Smooth muscle cell (in vitro differentiated cells): ENCODE measurements at regions not wholly inside any gene's neighbourhood (a gene's known extent, or its start where the extent isn't known, plus 50 kb on each side); places are given as distances from the start of the nearest gene placed in this dataset.

ENCODE experiments used
- DNase-seq: peaks from one replicate; lab custom pipeline; 2025; ENCODE audit not compliant: unreplicated experiment; lab: John Stamatoyannopoulos, UW
- H2AFZ ChIP-seq: fragments of 200-600 bp; sonication (generic); 2 replicates; pipeline ENCODE4 v1.6.0; 2016; ENCODE audit warnings: antibody characterized with exemption, low read depth, mild to moderate bottlenecking
- H3F3A ChIP-seq: fragments of 200-600 bp; sonication (generic); 2 replicates; pipeline ENCODE4 v1.6.0; 2017; ENCODE audit warnings: antibody characterized with exemption, low read depth
- H3K27ac ChIP-seq: fragments of 200-600 bp; sonication (generic); 2 replicates; pipeline ENCODE4 v1.5.1; 2016; ENCODE audit warnings: low read depth, mild to moderate bottlenecking
- H3K27me3 ChIP-seq: fragments of 200-600 bp; sonication (generic); 2 replicates; pipeline ENCODE4 v1.6.1; 2016; ENCODE audit warnings: low read depth, mild to moderate bottlenecking
- H3K36me3 ChIP-seq: fragments of 200-600 bp; sonication (generic); 2 replicates; pipeline ENCODE4 v1.5.1; 2016; ENCODE audit warnings: low read depth
- H3K4me1 ChIP-seq: fragments of 200-600 bp; sonication (generic); 2 replicates; pipeline ENCODE4 v1.5.1; 2016; ENCODE audit warnings: low read depth
- H3K4me2 ChIP-seq: fragments of 200-600 bp; sonication (generic); 2 replicates; pipeline ENCODE4 v1.6.0; 2016; ENCODE audit warnings: mild to moderate bottlenecking
- H3K4me3 ChIP-seq: fragments of 200-600 bp; sonication (generic); 2 replicates; pipeline ENCODE4 v1.5.1; 2016; ENCODE audit warnings: mild to moderate bottlenecking
- H3K79me2 ChIP-seq: fragments of 200-600 bp; sonication (generic); 2 replicates; pipeline ENCODE4 v1.6.0; 2016; ENCODE audit warnings: low read depth, mild to moderate bottlenecking
- H3K9ac ChIP-seq: fragments of 200-600 bp; sonication (generic); 2 replicates; pipeline ENCODE4 v1.6.0; 2016; ENCODE audit warnings: low read depth
- H3K9me3 ChIP-seq: fragments of 200-600 bp; sonication (generic); replicated peaks from 2 replicates; pipeline ENCODE4 v1.5.1; 2016; ENCODE audit warnings: low read depth
- H4K20me1 ChIP-seq: fragments of 200-600 bp; sonication (generic); 2 replicates; pipeline ENCODE4 v1.6.0; 2016; ENCODE audit warnings: low read depth
- WGBS: methylation state at CpG from one replicate; pipeline ENCODE4 v1.1.7; 2016; ENCODE audit warnings: low lambda C conversion rate; 5-methylcytosine and 5-hydroxymethylcytosine counted together
- TF ChIP-seq, protein P1 (sequence below): fragments of 200-600 bp; sonication (generic); IDR thresholded peaks from 2 replicates; pipeline ENCODE4 v1.5.1; 2017; ENCODE audit warnings: borderline replicate concordance, mild to moderate bottlenecking, antibody characterized with exemption; ENCODE audit not compliant: insufficient read depth, poor library complexity, severe bottlenecking

DNA sequence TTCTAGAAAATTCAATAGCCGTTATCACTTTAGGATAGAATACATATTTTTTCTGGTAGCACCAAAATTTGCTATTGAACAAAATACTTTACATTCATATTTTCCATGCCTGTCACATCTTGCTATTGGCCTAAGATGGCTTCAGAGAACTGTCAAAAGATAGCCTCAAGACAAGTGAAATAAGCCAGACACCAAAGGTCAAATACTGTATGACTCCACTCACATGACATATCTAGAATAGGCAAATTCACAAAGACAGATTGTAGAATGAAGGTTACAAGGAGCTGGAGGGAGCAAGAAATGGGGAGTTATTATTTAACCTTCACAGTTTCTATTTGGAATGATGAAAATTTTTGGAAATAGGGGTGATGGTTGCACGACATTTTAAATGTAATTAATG, 223.7 kb upstream of the ZC3H12C start:
- no peaks in the 10 kb centered on the region for H3K79me2 ChIP-seq
- no peaks in the 10 kb centered on the region for H3F3A ChIP-seq
- peaks cover 4% of the 10 kb centered on the region for H3K4me1 ChIP-seq
- no peak for DNase-seq
- H3K4me2 ChIP-seq = no peak overlapping the region
- H3K9ac ChIP-seq = no peak overlapping the region
- no peak overlapping the region for H2AFZ ChIP-seq
- no peaks in the 10 kb centered on the region for H3K36me3 ChIP-seq
- peak overlapping the region; percentile 48 for H3K27ac ChIP-seq
- no peaks in the 10 kb centered on the region for H4K20me1 ChIP-seq
- no peak overlapping the region for H3K4me3 ChIP-seq
- no peaks in the 10 kb centered on the region for H3K27me3 ChIP-seq
- WGBS = 91% methylated on average over 2 of the region's 2 CpGs
- no peaks in the 10 kb centered on the region for H3K9me3 ChIP-seq
- TF ChIP-seq, protein P1, sequence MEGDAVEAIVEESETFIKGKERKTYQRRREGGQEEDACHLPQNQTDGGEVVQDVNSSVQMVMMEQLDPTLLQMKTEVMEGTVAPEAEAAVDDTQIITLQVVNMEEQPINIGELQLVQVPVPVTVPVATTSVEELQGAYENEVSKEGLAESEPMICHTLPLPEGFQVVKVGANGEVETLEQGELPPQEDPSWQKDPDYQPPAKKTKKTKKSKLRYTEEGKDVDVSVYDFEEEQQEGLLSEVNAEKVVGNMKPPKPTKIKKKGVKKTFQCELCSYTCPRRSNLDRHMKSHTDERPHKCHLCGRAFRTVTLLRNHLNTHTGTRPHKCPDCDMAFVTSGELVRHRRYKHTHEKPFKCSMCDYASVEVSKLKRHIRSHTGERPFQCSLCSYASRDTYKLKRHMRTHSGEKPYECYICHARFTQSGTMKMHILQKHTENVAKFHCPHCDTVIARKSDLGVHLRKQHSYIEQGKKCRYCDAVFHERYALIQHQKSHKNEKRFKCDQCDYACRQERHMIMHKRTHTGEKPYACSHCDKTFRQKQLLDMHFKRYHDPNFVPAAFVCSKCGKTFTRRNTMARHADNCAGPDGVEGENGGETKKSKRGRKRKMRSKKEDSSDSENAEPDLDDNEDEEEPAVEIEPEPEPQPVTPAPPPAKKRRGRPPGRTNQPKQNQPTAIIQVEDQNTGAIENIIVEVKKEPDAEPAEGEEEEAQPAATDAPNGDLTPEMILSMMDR = no peak

DNA sequence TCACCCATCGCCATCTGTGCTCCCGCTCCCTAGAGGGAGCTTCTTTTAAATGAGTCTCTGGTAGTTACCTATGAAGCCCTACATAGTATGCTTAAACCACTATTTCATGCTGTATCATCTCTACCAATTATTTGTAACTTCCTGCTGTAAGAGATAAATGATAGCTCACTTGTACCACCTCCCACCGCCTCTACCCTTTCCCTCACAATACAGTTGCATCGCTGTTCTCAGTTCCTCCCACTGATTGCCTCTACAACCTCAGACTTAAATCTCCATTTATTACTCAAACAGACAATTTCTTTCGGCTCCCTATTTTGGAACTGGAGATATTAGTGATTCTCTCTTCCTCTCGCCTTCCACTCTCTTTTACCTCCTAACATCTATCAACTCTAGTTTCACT, 222.9 kb upstream of the ZC3H12C start:
- TF ChIP-seq, protein P1 = no peak
- Histone ChIP-seq H3K79me2 (no peaks in the 10 kb centered on the region), H3K27ac (no peak overlapping the region), H3K4me2 (no peak overlapping the region), H3K4me1 (no peaks in the 10 kb centered on the region), H3F3A (no peaks in the 10 kb centered on the region), H3K9ac (no peak overlapping the region), H3K36me3 (no peaks in the 10 kb centered on the region), H4K20me1 (no peaks in the 10 kb centered on the region), H3K4me3 (no peak overlapping the region), H3K9me3 (no peaks in the 10 kb centered on the region), H2AFZ (no peak overlapping the region), H3K27me3 (no peaks in the 10 kb centered on the region)
- 97% methylated on average over 6 of the region's 6 CpGs for WGBS
- no peak for DNase-seq

DNA sequence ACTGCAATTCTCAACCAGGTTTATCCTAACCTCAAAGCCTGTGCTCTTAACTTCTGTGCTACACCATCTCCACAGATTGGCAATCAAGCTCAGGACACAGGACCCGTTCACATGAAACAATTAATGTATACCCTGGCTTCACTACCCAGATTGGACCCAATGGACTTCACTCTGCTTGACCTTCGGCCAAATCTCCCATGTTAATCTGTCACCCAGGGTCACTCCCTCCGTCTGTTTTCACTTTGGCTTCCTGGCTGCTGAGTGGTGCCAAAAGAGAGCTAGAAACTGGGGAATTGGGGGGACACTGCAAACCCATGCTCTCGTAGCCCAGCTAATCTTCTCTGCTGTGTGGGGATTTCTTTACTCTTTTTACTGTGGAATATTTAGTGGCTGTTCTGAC, 216.1 kb upstream of the ZC3H12C start:
- no peaks in the 10 kb centered on the region for H3K9me3 ChIP-seq
- 85% methylated on average over 4 of the region's 4 CpGs for WGBS

DNA sequence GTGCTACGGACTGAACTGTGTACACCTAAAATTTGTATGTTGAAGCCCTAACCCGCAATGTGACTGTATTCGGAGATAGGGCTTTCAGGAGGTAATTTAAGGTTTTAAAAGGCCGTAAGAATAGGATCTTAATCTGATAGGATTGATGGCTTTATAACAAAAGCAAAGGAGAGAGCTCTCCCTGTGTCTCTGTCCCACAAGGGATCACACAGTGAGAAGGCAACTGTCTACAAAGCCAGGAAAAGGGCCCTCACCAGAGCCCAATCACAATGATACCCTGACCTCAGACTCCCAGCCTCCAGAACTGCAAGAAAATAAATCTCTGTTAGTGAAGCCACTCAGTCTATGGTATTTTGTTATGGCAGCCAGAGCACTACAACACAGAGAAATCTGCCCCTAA, 208.7 kb upstream of the ZC3H12C start:
- no peak overlapping the region for H3K4me2 ChIP-seq
- H3F3A ChIP-seq = no peaks in the 10 kb centered on the region
- no peaks in the 10 kb centered on the region for H3K79me2 ChIP-seq
- WGBS = 86% methylated on average over 4 of the region's 4 CpGs
- no peak overlapping the region for H2AFZ ChIP-seq
- TF ChIP-seq, protein P1 = no peak
- H3K9me3 ChIP-seq = no peaks in the 10 kb centered on the region
- DNase-seq = no peak
- no peak overlapping the region for H3K9ac ChIP-seq
- H3K36me3 ChIP-seq = no peaks in the 10 kb centered on the region
- H3K4me1 ChIP-seq = peaks cover 10% of the 10 kb centered on the region
- H3K4me3 ChIP-seq = no peak overlapping the region
- no peaks in the 10 kb centered on the region for H3K27me3 ChIP-seq
- no peak overlapping the region for H3K27ac ChIP-seq
- H4K20me1 ChIP-seq = no peaks in the 10 kb centered on the region

More for the DNA sequence above, 216.1 kb upstream of the ZC3H12C start:
- no peaks in the 10 kb centered on the region for H3K79me2 ChIP-seq
- no peaks in the 10 kb centered on the region for H3K36me3 ChIP-seq
- no peak overlapping the region for H3K4me3 ChIP-seq
- no peaks in the 10 kb centered on the region for H4K20me1 ChIP-seq
- TF ChIP-seq, protein P1 = no peak
- no peak overlapping the region for H3K27ac ChIP-seq
- DNase-seq = no peak
- H2AFZ ChIP-seq = no peak overlapping the region
- no peaks in the 10 kb centered on the region for H3F3A ChIP-seq
- H3K27me3 ChIP-seq = no peaks in the 10 kb centered on the region
- no peak overlapping the region for H3K9ac ChIP-seq
- H3K4me2 ChIP-seq = no peak overlapping the region
- no peaks in the 10 kb centered on the region for H3K4me1 ChIP-seq
